ENCODE measurements at regions not wholly inside any gene's neighbourhood (a gene's known extent, or its start where the extent isn't known, plus 50 kb on each side); places are given as distances from the start of the nearest gene placed in this dataset.
"Not testable (repeated sequence)": the region's sequence is repeated elsewhere in the genome, so short reads cannot be mapped to it uniquely, and the experiment has no call there.

- DNase-seq = no peak
Measured at GRCh38 chrX:122586831-122587230, 597.2 kb upstream of the GRIA3 start.

- no peak for DNase-seq
Measured at GRCh38 chrX:122591546-122591945, 592.5 kb upstream of the GRIA3 start.

GRCh38 chrX:122596998-122597397, 587.1 kb upstream of the GRIA3 start:
- DNase-seq = no peak

- no peak for DNase-seq
Measured at GRCh38 chrX:122622795-122623194, 561.3 kb upstream of the GRIA3 start.

- DNase-seq = no peak
Measured at GRCh38 chrX:122625239-122625638, 558.8 kb upstream of the GRIA3 start.

- no peak for DNase-seq
Measured at GRCh38 chrX:122625821-122626220, 558.3 kb upstream of the GRIA3 start.

- DNase-seq = no peak
Measured at GRCh38 chrX:122626871-122627270, 557.2 kb upstream of the GRIA3 start.

GRCh38 chrX:122641136-122641535, 542.9 kb upstream of the GRIA3 start:
- no peak for DNase-seq

GRCh38 chrX:122641826-122642225, 542.3 kb upstream of the GRIA3 start:
- DNase-seq = no peak

GRCh38 chrX:122655256-122655655, 528.8 kb upstream of the GRIA3 start:
- not testable (repeated sequence) for DNase-seq

- no peak for DNase-seq
Measured at GRCh38 chrX:122666601-122667000, 517.5 kb upstream of the GRIA3 start.

GRCh38 chrX:122667667-122668066, 516.4 kb upstream of the GRIA3 start:
- DNase-seq = no peak

- no peak for DNase-seq
Measured at GRCh38 chrX:122703762-122704161, 480.3 kb upstream of the GRIA3 start.

- DNase-seq = no peak
Measured at GRCh38 chrX:122739770-122740169, 444.3 kb upstream of the GRIA3 start.

- DNase-seq = no peak
Measured at GRCh38 chrX:122770581-122770980, 413.5 kb upstream of the GRIA3 start.

GRCh38 chrX:122771933-122772332, 412.1 kb upstream of the GRIA3 start:
- DNase-seq = no peak

- no peak for DNase-seq
Measured at GRCh38 chrX:122777766-122778165, 406.3 kb upstream of the GRIA3 start.

GRCh38 chrX:122783918-122784317, 400.2 kb upstream of the GRIA3 start:
- no peak for DNase-seq

- DNase-seq = no peak
Measured at GRCh38 chrX:122787231-122787630, 396.8 kb upstream of the GRIA3 start.

- no peak for DNase-seq
Measured at GRCh38 chrX:122788216-122788615, 395.9 kb upstream of the GRIA3 start.

GRCh38 chrX:122790376-122791095, 393.5 kb upstream of the GRIA3 start:
- DNase-seq = no peak

- DNase-seq = no peak
Measured at GRCh38 chrX:122813876-122814275, 370.2 kb upstream of the GRIA3 start.

GRCh38 chrX:122816288-122816687, 367.8 kb upstream of the GRIA3 start:
- no peak for DNase-seq

- DNase-seq = no peak
Measured at GRCh38 chrX:122817321-122817955, 366.6 kb upstream of the GRIA3 start.

- DNase-seq = no peak
Measured at GRCh38 chrX:122818068-122818467, 366.0 kb upstream of the GRIA3 start.
